ENCODE measurements at regions not wholly inside any gene's neighbourhood (a gene's known extent, or its start where the extent isn't known, plus 50 kb on each side); places are given as distances from the start of the nearest gene placed in this dataset.

DNA sequence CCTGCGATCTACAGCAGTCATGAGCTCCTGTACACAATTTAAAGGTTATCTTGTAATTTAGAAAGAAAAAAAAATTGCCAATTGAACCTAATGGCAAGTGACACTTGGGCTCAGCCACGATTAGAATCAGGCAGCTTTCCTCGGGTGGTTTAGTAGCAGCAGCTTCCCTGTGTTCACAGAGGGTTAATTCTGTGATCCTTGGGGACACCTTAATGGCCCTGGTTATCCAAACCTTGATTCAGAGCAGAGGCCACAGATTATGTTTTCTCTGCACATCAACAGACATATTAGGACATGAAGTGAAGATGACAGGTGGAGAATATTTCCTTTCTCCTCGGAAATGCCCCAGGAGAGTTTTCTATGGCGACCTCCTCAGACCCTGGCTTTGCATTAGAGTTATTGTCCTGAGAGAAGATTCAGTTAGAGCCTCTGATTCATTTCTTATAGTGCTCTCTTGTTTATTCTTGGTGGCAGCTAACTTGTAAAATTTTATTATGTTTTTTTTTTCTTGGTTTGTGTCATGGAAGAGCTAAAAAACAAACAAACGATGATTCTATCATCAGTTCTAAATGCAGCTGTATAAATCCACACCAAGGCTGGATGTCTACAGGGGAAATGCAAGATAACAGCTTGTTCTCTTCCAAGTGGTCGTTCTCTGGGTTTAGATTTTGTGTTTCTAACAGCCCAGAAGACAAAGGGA is 351.2 kb upstream of the DYNLRB2 start:
- Histone ChIP-seq H3K9ac (ENCODE audit: low read length) (no peak overlapping the region), H3K4me1 (ENCODE audit: control insufficient read depth, insufficient read depth, low read length) (no peaks in the 10 kb centered on the region), H3K36me3 (ENCODE audit: control insufficient read depth, insufficient read depth, low read length) (no peaks in the 10 kb centered on the region), H3K9me3 (ENCODE audit: control insufficient read depth, low read length) (no peaks in the 10 kb centered on the region), H3K27me3 (ENCODE audit: control insufficient read depth, insufficient read depth, low read length) (no peaks in the 10 kb centered on the region), H3K4me3 (ENCODE audit: low read length) (no peak overlapping the region)

DNA sequence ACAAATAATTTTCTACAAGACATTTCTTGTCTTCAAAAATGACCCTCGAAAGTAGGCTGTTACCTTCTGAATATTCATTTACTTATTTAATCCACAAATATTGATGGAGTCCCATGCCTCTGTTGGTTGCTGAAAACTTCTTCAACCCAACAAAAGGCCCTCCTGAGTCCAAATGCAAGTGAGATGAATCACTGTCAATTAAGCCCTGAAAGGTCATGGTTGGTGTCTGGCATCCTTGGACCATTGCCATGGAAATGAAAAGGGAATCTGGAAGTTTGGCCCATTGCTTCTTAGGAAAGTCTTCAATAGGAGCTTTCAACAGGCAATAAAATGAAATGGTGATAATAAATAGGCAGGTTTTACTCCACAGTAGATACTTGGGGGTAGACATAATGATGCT is 364.7 kb upstream of the DYNLRB2 start:
- no peaks in the 10 kb centered on the region for H3K9me3 ChIP-seq (ENCODE audit: control insufficient read depth, low read length)
- H3K4me3 ChIP-seq (ENCODE audit: low read length) = no peak overlapping the region
- no peaks in the 10 kb centered on the region for H3K36me3 ChIP-seq (ENCODE audit: control insufficient read depth, insufficient read depth, low read length)
- no peaks in the 10 kb centered on the region for H3K27me3 ChIP-seq (ENCODE audit: control insufficient read depth, insufficient read depth, low read length)
- no peaks in the 10 kb centered on the region for H3K4me1 ChIP-seq (ENCODE audit: control insufficient read depth, insufficient read depth, low read length)
- no peak overlapping the region for H3K9ac ChIP-seq (ENCODE audit: low read length)

DNA sequence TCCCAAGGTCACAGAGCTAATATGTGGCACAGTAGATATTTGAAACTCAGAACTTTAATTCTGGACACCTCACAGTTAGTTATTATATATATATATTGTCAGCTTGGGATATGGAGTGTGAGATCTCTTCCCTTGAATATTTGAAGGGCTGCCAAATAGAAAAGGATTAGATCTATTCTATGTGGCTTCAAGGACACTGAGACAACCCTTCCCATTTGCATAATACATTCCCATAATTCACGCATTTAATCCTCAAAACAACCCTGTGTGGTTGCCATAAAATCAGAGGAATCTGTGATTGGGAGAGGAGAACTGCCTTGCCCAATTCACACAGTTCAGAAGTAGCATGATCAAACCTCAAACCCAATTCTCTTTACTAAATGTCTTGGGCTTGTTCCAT is 365.8 kb upstream of the DYNLRB2 start:
- Histone ChIP-seq H3K4me3 (ENCODE audit: low read length) (no peak overlapping the region), H3K9ac (ENCODE audit: low read length) (no peak overlapping the region), H3K27me3 (ENCODE audit: control insufficient read depth, insufficient read depth, low read length) (no peaks in the 10 kb centered on the region), H3K9me3 (ENCODE audit: control insufficient read depth, low read length) (no peaks in the 10 kb centered on the region), H3K36me3 (ENCODE audit: control insufficient read depth, insufficient read depth, low read length) (no peaks in the 10 kb centered on the region), H3K4me1 (ENCODE audit: control insufficient read depth, insufficient read depth, low read length) (no peaks in the 10 kb centered on the region)

DNA sequence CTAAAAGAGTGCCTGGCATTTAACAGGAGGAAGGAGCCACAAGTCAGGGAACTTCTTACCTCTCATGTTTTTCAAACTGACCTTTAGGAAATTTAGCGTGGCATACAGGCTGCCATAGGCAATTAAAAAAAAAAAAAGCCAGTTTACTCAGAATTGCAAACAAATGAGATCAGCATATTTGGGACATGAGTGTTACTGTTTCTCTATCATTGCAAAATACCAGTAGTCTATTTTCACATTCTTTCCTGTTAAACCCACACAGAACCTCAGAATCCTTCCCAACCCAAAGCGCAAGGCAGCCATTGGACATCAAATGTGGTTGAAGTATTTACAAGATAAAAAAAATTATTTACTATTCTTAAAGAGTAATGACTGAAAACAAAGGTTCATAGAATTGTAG is 366.4 kb upstream of the DYNLRB2 start:
- Histone ChIP-seq H3K9ac (ENCODE audit: low read length) (no peak overlapping the region), H3K4me3 (ENCODE audit: low read length) (no peak overlapping the region), H3K36me3 (ENCODE audit: control insufficient read depth, insufficient read depth, low read length) (no peaks in the 10 kb centered on the region), H3K27me3 (ENCODE audit: control insufficient read depth, insufficient read depth, low read length) (no peaks in the 10 kb centered on the region), H3K9me3 (ENCODE audit: control insufficient read depth, low read length) (no peaks in the 10 kb centered on the region), H3K4me1 (ENCODE audit: control insufficient read depth, insufficient read depth, low read length) (no peaks in the 10 kb centered on the region)

DNA sequence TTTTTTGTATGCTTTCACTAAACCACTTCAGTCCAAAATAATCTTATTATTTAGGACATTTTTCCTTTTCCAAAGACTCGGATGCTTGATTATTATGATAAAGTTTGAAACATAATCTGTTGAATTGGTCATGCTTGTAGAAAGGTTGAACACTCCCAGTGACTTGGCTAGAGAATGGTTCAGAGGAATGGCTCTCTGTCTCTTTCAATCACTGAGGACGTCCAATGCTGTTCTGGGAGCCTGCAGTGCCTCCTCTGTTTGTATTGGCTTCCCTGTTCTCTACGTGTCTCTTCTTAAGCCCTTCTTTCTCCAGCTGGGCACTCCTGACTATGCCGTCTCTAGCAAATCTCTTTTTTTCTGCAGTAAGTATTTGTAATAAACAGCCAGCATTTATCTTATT is 369.0 kb upstream of the DYNLRB2 start:
- H3K9me3 ChIP-seq (ENCODE audit: control insufficient read depth, low read length) = no peaks in the 10 kb centered on the region
- no peaks in the 10 kb centered on the region for H3K27me3 ChIP-seq (ENCODE audit: control insufficient read depth, insufficient read depth, low read length)
- no peaks in the 10 kb centered on the region for H3K4me1 ChIP-seq (ENCODE audit: control insufficient read depth, insufficient read depth, low read length)
- no peaks in the 10 kb centered on the region for H3K36me3 ChIP-seq (ENCODE audit: control insufficient read depth, insufficient read depth, low read length)
- H3K4me3 ChIP-seq (ENCODE audit: low read length) = no peak overlapping the region
- H3K9ac ChIP-seq (ENCODE audit: low read length) = no peak overlapping the region

DNA sequence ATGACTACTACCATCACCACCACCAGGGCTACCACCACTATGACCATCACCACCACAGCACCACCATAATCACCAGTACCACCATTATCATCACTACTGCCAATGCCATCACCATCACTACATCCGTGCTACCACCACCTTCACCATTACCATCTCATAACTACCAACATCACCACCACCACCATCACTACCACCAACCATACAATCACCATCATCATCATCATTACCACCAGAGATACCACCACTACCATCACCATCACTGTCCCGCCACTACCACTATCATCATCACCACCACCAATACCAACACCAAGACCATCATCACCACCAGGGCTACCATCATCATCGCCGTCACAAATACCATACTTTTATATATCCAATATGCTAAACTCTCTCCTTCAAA is 369.6 kb upstream of the DYNLRB2 start:
- Histone ChIP-seq H3K36me3 (ENCODE audit: control insufficient read depth, insufficient read depth, low read length) (no peaks in the 10 kb centered on the region), H3K4me1 (ENCODE audit: control insufficient read depth, insufficient read depth, low read length) (no peaks in the 10 kb centered on the region), H3K4me3 (ENCODE audit: low read length) (no peak overlapping the region), H3K9me3 (ENCODE audit: control insufficient read depth, low read length) (no peaks in the 10 kb centered on the region), H3K27me3 (ENCODE audit: control insufficient read depth, insufficient read depth, low read length) (no peaks in the 10 kb centered on the region), H3K9ac (ENCODE audit: low read length) (no peak overlapping the region)

DNA sequence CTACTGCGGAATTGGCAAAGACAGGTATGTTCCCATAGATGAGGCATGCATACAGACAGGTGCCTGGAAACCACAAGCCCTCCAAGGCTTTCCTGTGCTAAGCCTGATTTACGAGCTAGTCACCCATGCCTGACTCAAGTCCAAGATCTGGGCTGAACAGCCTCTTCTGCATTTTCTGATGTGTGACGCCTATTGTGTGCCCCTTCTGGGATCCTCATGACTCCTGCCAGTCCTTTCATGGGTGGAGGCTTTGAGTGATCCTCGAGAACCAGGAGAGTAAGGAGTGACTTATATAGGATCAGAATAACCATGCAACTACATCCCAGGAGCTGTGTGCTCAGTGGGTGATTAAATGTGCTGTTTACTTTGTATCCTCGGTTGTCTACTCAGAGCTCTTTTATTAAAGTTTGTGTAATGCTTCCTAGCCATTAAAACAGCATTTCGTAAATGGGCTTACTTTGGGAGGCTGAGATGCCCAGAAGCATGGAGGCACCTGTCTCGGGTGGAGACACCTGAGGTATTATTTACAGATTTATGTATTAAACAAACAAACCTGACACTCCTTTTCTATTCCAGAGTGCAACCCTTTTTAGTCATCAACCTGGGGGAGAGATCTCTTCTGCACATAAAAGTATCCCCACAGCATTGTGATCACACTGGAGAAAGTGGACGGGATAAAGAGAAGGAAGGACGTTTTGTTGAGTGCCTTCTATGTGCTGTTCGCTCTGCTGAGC is 373.0 kb upstream of the DYNLRB2 start:
- H3K9me3 ChIP-seq (ENCODE audit: control insufficient read depth, low read length) = no peaks in the 10 kb centered on the region
- H3K27me3 ChIP-seq (ENCODE audit: control insufficient read depth, insufficient read depth, low read length) = no peaks in the 10 kb centered on the region
- H3K9ac ChIP-seq (ENCODE audit: low read length) = no peak overlapping the region
- H3K4me1 ChIP-seq (ENCODE audit: control insufficient read depth, insufficient read depth, low read length) = no peaks in the 10 kb centered on the region
- no peak overlapping the region for H3K4me3 ChIP-seq (ENCODE audit: low read length)
- H3K36me3 ChIP-seq (ENCODE audit: control insufficient read depth, insufficient read depth, low read length) = no peaks in the 10 kb centered on the region

DNA sequence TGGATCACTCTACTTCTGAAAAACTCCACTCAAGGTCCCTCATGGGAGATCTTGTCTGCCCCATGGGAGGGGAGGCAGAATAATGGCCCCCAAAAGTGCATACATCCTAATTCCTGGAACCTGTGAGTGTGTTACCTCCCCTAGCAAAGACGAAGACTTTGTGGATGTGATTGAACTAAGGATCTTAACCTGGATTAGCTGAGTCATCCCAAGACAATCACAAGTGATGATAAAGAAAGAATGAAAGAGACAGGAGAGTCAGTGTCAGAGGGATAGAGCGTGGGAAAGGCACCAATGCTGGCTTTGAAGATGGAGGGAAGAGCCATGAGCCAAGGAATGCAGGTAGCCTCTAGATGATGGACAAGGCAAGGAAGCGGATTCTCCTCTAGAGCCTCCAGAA is 374.7 kb upstream of the DYNLRB2 start:
- no peak overlapping the region for H3K9ac ChIP-seq (ENCODE audit: low read length)

DNA sequence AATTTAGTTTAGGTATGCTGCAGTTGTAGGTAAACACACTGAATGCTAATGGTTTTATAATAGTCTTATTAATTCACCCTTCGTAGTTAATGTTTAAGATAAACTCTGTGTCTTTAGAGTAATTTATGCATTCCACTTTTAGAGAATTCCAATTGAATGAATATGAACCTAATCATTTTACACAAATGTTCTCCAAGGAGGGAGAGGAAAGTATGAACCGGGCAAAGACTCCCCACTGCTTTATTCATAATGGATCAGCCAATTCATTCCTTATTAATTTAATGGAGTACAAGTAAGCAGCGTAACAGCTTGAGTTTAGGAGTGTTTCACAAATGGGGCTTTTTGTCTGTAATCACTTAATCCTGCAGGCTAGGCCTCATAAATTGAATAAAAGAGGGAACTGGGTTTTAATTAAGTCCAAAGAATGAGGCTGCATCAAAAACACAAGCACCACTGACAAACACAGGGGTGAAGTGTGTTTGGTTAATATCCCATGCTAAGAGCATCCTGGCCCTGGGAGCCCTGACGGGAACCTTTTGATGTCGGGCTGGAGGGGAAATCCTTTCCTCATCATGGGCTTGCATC is 375.7 kb upstream of the DYNLRB2 start:
- Histone ChIP-seq H3K9ac (ENCODE audit: low read length) (no peak overlapping the region), H3K9me3 (ENCODE audit: control insufficient read depth, low read length) (no peaks in the 10 kb centered on the region), H3K36me3 (ENCODE audit: control insufficient read depth, insufficient read depth, low read length) (no peaks in the 10 kb centered on the region), H3K27me3 (ENCODE audit: control insufficient read depth, insufficient read depth, low read length) (no peaks in the 10 kb centered on the region), H3K4me3 (ENCODE audit: low read length) (no peak overlapping the region), H3K4me1 (ENCODE audit: control insufficient read depth, insufficient read depth, low read length) (no peaks in the 10 kb centered on the region)

More for the DNA sequence above, 374.7 kb upstream of the DYNLRB2 start:
- Histone ChIP-seq H3K9me3 (ENCODE audit: control insufficient read depth, low read length) (no peaks in the 10 kb centered on the region), H3K4me3 (ENCODE audit: low read length) (no peak overlapping the region), H3K27me3 (ENCODE audit: control insufficient read depth, insufficient read depth, low read length) (no peaks in the 10 kb centered on the region), H3K4me1 (ENCODE audit: control insufficient read depth, insufficient read depth, low read length) (no peaks in the 10 kb centered on the region), H3K36me3 (ENCODE audit: control insufficient read depth, insufficient read depth, low read length) (no peaks in the 10 kb centered on the region)

DNA sequence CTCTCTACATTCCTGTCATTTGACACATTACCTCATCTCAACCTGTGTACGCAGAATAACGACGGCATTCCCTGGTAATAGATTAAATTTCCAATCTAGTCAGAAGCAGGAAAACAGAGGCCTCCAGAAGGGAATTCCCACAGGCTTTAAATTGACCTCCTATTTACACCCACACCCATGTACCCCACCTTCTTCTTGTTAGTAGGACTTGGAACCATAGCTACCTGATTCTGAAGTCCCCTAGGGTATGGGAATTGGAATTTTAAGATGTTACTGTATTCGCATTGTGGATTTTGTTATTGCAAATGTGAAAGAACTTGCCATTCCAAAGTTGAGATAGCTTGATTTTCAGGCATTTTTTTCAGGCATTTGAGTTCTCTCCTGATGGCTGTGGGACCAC is 377.5 kb upstream of the DYNLRB2 start:
- H3K9me3 ChIP-seq (ENCODE audit: control insufficient read depth, low read length) = no peaks in the 10 kb centered on the region
- H3K4me3 ChIP-seq (ENCODE audit: low read length) = no peak overlapping the region
- H3K27me3 ChIP-seq (ENCODE audit: control insufficient read depth, insufficient read depth, low read length) = no peaks in the 10 kb centered on the region
- no peak overlapping the region for H3K9ac ChIP-seq (ENCODE audit: low read length)
- H3K4me1 ChIP-seq (ENCODE audit: control insufficient read depth, insufficient read depth, low read length) = no peaks in the 10 kb centered on the region
- no peaks in the 10 kb centered on the region for H3K36me3 ChIP-seq (ENCODE audit: control insufficient read depth, insufficient read depth, low read length)

DNA sequence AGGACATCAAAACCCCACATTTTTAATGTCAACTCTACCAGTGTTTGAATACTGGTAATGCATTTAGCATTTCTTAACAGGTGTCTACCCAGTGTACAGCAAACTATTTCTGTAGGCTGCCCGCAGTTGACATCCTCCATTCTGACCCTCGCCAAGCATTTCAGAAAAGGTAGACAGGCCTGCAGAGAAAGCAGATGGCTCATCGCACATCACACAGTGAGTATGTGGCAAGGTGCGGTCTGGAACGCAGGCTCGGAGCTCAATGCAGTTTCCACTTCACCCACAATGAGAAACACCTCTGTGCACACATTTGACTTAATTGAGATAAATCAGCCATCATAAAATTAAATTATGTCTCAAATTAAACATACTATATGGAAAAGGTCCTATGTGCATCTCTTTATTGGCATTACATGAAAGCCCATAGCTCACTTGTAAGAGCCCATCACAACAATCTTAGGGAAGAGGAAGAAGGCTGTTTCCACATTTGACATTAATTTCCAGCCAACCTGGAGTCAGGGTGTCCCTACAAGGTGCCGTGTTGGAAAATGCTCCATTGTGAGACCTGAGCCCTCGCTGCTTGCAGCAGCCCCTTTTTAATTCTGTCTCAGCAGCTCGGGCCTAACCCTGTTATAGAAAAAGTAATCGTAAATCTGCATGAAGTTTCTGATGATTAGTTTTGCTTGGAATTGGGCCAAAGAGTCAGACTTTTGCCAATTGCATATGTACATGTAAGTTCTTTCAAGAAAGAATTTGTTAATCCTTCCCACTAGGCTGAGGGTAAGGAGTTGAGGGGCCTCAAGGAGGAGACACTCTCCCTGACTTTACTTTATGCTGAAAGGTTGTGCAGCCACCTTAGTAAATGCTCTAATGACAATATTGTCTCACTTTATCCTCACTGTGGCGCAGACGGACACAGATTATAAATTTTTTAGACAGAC is 378.7 kb upstream of the DYNLRB2 start:
- no peaks in the 10 kb centered on the region for H3K9me3 ChIP-seq (ENCODE audit: control insufficient read depth, low read length)
- H3K4me3 ChIP-seq (ENCODE audit: low read length) = no peak overlapping the region
- H3K36me3 ChIP-seq (ENCODE audit: control insufficient read depth, insufficient read depth, low read length) = no peaks in the 10 kb centered on the region
- no peak overlapping the region for H3K9ac ChIP-seq (ENCODE audit: low read length)
- no peaks in the 10 kb centered on the region for H3K4me1 ChIP-seq (ENCODE audit: control insufficient read depth, insufficient read depth, low read length)
- no peaks in the 10 kb centered on the region for H3K27me3 ChIP-seq (ENCODE audit: control insufficient read depth, insufficient read depth, low read length)

DNA sequence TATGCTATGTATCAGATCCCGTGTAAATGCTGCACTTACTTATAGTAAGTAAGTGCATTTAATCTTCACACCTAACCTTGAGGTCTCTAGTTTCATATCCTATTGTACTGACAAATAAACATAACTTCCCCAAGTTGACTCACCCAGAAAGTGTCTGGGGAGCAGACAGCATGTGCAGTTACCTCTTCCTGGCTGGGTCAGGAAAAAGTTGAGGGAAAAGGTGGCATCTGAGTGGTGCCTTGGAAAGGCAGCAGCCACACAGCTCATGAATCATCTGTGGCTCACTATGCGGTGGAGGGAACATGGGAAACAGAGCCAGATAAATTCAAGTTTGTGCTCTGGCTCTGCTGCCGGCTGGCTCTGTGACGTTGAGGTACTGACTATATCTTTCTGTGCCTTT is 382.0 kb upstream of the DYNLRB2 start:
- Histone ChIP-seq H3K9me3 (ENCODE audit: control insufficient read depth, low read length) (no peaks in the 10 kb centered on the region), H3K9ac (ENCODE audit: low read length) (no peak overlapping the region), H3K36me3 (ENCODE audit: control insufficient read depth, insufficient read depth, low read length) (no peaks in the 10 kb centered on the region)

More for the DNA sequence above, 382.0 kb upstream of the DYNLRB2 start:
- H3K4me3 ChIP-seq (ENCODE audit: low read length) = no peak overlapping the region
- H3K27me3 ChIP-seq (ENCODE audit: control insufficient read depth, insufficient read depth, low read length) = no peaks in the 10 kb centered on the region
- H3K4me1 ChIP-seq (ENCODE audit: control insufficient read depth, insufficient read depth, low read length) = no peaks in the 10 kb centered on the region

All from mucosa of stomach (tissue), 1 donor.